ENCODE measurements at regions not wholly inside any gene's neighbourhood (a gene's known extent, or its start where the extent isn't known, plus 50 kb on each side); places are given as distances from the start of the nearest gene placed in this dataset.

DNA sequence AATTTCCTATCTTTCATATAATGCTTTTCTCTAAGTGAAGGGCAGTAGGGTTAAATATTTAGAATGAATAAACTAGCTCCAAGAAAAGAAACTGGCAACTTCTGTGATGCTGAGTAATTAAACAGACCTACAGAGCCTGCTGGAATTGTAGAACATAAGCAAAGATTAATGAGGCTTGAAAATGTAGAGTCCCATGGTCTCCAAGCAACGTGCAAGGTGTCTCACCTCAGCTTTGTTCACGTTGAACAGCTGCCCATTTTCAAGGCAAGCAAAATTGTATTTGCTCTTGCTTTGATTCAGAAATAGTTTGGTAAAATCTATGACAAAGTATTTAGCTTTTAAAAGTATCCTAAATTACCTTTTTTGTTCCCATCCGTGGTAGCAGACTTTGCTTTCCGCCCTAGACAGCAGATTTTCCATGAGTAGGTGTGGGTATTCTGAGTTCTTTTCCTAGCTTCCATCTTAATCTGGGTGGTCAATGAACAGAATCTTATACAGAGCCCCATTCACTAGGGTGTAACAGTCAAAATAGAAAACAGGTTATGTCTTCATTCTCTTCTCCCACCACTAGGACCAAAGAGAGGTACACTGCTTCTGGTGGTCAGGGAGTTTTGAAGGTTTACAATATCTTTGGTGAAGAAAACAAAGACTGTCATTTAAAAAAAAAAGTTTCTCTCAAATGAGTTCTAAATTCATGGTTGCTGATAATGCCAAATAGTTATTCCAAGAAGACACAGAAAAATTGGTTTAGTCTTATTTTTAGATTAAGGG lies 52.1 kb upstream of the TYRP1 start:
- POLR2A ChIA-PET, result no interaction called here
- no peak overlapping the region for H3K4me3 ChIP-seq (ENCODE audit: low read depth, low read length)
- TF ChIP-seq, protein P1, sequence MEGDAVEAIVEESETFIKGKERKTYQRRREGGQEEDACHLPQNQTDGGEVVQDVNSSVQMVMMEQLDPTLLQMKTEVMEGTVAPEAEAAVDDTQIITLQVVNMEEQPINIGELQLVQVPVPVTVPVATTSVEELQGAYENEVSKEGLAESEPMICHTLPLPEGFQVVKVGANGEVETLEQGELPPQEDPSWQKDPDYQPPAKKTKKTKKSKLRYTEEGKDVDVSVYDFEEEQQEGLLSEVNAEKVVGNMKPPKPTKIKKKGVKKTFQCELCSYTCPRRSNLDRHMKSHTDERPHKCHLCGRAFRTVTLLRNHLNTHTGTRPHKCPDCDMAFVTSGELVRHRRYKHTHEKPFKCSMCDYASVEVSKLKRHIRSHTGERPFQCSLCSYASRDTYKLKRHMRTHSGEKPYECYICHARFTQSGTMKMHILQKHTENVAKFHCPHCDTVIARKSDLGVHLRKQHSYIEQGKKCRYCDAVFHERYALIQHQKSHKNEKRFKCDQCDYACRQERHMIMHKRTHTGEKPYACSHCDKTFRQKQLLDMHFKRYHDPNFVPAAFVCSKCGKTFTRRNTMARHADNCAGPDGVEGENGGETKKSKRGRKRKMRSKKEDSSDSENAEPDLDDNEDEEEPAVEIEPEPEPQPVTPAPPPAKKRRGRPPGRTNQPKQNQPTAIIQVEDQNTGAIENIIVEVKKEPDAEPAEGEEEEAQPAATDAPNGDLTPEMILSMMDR (IDR thresholded peaks at IDR 0.05; ENCODE audit: insufficient read depth, low read length, missing control alignments), result no peak
- no peak for DNase-seq (ENCODE audit: low read depth, low spot score)
- CTCF ChIA-PET, result no interaction called here

All from AG04449 (cell line).